SIG-M5 treated with dmso at 0.1 percent for 504 hours (cell line): ENCODE measurements at regions not wholly inside any gene's neighbourhood (a gene's known extent, or its start where the extent isn't known, plus 50 kb on each side); places are given as distances from the start of the nearest gene placed in this dataset.

Source experiments
- DNase-seq: peaks from one replicate; lab custom pipeline; 2025; ENCODE audit not compliant: unreplicated experiment; lab: John Stamatoyannopoulos, UW

GRCh38 chr5:24862117-24862516, 217.3 kb upstream of the CDH10 start:
- no peak for DNase-seq

- no peak for DNase-seq
Observed at GRCh38 chr5:24855485-24855884, 210.7 kb upstream of the CDH10 start.

- DNase-seq: no peak
Observed at GRCh38 chr5:24854850-24855249, 210.1 kb upstream of the CDH10 start.

DNA sequence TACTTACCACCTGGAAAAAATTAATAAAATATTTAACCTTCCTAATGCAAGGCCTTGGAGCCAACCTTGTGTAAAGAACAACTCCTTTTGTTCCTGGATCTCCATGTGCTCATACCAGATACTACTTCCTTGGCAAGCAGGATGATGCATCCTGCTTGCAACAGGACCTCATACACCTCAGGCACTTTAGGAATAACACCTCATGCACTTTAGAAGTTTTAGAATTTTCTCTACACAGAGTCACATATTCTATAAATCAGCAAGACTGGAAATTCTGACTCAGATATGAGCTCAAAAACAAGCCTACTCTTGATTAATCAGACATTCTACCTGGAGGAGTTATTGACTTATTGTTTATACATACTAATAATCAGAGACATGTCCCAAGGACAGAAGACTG, 209.6 kb upstream of the CDH10 start:
- no peak for DNase-seq

- no peak for DNase-seq
Observed at GRCh38 chr5:24850926-24851486, 206.2 kb upstream of the CDH10 start.

DNA sequence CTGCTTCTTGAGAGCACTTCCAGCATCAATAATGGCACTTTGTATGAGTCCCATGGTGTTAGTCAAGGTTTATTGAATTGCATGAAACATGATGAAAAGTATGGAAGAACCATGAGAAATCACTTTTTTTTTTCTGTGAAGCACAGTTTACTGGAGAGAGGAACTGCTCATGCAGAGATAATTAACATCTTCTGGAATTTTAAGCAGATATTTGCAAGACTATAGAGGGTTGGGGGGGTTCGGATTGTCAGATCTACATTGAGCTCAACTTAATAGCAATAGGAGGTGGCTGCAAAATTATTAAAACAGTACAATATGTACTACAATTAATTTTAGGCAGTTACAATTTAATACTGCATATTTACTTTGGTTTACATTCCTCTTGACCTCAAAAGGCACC, 204.4 kb upstream of the CDH10 start:
- DNase-seq: no peak

GRCh38 chr5:24831989-24832388, 187.2 kb upstream of the CDH10 start:
- no peak for DNase-seq

GRCh38 chr5:24823625-24824024, 178.8 kb upstream of the CDH10 start:
- peak; percentile 13 for DNase-seq

DNA sequence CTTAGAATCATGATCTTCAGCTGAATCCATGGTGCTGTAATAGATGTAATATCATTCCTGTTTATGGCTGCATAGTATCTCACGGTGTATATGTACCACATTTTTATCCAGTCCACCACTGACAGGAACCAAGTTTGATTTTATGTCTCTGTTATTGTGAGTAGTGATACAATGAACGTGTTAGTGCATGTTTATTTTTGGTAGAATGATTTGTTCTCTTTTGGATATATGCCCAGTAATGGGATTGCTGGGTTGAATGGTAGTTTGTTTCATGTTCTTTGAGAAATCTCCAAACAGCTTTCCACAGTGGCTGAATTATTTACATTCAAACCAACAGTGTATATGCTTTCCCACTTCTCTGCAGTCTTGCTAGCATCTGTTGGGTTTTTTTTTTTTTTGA, 175.1 kb upstream of the CDH10 start:
- DNase-seq: no peak

DNA sequence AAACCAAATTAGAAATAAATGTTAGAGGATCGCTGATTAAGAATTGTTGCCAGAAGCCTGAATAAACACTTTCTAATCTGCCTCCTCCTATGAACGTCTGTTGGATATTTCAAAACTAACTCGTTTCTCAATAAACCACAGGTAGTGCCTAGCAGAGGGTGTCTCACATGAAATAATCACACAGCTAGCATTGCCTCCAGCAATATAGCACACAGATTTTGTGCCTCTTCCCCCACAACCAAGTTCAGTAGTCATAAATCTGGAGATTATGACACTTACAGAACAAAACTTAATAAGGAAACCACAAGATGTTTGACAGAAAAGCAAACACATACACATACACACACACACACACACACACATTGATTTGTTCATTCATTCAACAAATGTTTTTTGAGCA, 173.2 kb upstream of the CDH10 start:
- DNase-seq: peak; percentile 67

DNA sequence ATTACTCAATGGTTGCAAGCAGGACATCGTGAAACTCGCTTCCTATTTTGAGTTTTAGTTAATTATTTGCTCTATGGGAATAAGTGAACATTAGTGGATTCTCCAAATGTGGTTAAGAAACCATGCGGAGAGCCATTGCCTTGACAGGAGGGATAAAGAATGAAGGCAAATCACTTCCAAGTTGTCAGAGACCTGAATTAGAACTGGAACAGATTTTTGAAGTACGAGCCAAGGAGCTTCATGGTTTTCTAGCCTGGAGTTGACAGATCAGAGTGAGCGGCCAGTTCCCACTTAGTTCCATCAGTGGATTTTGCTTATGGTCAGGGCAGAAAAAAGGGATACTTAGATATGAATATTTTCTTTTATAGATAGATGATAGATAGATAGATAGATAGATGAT, 171.4 kb upstream of the CDH10 start:
- no peak for DNase-seq

- DNase-seq: no peak
Observed at GRCh38 chr5:24805230-24805629, 160.5 kb upstream of the CDH10 start.

GRCh38 chr5:24804221-24804681, 159.5 kb upstream of the CDH10 start:
- no peak for DNase-seq

DNA sequence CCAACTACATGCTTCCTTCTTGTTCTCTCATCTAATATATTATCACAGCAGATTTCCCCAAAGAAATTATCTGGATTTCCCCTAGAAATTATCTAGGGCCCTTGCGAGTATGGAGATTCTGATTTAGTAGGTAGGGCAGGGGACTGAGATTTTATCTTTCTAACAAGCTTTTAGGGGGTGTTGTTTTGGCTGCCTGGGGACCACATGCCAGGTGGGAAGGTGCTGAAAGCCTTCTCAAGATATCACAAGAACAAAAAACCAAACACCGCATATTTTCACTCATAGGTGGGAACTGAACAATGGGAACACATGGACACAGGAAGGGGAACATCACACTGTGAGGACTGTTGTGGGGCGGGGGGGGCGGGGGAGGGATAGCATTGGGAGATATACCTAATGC, 146.5 kb upstream of the CDH10 start:
- DNase-seq: no peak

- DNase-seq: no peak
Observed at GRCh38 chr5:24789611-24790351, 145.0 kb upstream of the CDH10 start.

GRCh38 chr5:24788829-24789514, 144.2 kb upstream of the CDH10 start:
- DNase-seq: no peak

DNA sequence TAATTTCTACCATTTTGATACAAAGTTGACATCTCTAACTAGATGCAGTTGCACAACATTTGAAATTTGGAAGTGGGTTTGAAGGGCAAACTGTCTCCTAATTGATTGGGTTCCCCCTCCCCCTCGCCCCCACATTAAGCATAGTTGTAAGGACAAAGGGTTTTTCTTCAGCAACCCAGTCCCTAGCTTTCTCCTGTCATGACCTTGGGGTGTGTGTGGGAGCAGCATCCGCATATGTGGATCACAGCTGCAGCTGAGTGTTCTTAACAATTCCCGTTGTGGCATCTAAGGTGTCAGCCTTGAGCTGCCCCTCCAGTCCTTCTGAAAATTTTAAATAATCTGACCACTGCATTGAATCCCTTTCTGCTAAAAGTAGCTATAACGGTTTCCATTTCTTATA, 141.3 kb upstream of the CDH10 start:
- no peak for DNase-seq

- DNase-seq: no peak
Observed at GRCh38 chr5:24783596-24783995, 138.8 kb upstream of the CDH10 start.

DNA sequence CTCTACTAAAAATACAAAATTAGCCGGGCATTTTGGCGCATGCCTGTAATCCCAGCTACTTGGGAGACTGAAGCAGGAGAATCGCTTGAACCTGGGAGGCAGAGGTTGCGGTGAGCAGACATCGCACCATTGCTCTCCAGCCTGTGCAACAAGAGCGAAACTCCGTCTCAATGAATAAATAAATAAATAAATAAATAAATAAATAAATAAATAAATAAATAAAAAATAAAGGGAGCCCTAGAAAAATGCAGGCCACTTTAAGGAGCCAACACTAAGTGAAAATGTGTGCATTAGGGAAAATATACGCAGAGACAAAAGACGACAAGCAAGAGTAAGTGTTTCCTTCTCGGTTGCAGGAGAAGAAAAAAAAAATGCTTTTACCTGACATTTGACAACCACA, 132.6 kb upstream of the CDH10 start:
- no peak for DNase-seq

DNA sequence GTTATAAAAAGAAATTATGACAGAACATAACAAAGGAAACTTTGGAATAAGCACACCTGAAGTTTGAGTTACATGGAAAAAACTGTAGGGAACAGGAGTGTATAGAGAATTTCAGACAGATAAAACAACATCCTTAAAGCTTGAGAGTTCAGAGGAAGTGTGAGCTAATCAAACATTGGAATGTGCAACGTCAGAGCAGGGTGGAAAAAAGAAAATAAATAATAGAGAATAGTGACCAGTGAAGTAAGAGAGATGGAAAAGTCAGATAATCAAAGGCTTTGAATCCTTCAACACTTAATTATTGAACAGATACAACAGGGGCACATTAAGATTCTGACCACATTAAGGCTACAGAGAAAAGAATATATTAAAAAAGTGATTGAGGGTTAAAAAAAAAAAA, 128.5 kb upstream of the CDH10 start:
- no peak for DNase-seq

DNA sequence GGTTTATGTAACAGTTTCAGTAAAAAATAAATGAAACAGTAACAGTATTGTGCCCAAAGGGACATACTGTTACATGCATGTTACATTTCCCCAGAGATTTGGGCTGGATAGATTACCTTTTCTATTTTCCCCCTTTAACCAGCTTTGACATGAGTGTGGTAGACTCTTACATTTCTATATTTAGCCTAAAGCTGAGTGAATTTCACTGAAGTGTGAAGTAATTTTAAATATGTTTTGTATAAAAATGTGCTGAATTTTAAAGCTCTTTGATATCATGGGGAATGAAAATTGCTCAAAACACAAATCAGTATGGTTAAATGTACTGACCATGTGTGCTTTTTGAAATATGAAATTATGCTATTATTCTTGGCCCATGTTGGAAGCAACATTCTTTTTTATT, 122.3 kb upstream of the CDH10 start:
- no peak for DNase-seq

GRCh38 chr5:24765219-24765618, 120.4 kb upstream of the CDH10 start:
- DNase-seq: no peak
